ENCODE measurements at regions not wholly inside any gene's neighbourhood (a gene's known extent, or its start where the extent isn't known, plus 50 kb on each side); places are given as distances from the start of the nearest gene placed in this dataset.

GRCh38 chr2:48203668-48204067 lies 110.8 kb upstream of the FOXN2 start:
- TF ChIP-seq EZH2 (IDR thresholded peaks at IDR 0.05) (no peak), POLR2AphosphoS5 (IDR thresholded peaks at IDR 0.05; ENCODE audit: borderline replicate concordance, low read depth, low read length) (no peak), FOXP2 (optimal IDR thresholded peaks at IDR 0.05; ENCODE audit: control extremely low read depth, extremely low read length, insufficient read depth) (no peak)

All from SK-N-MC (cell line).